ENCODE measurements at regions not wholly inside any gene's neighbourhood (a gene's known extent, or its start where the extent isn't known, plus 50 kb on each side); places are given as distances from the start of the nearest gene placed in this dataset.

DNA sequence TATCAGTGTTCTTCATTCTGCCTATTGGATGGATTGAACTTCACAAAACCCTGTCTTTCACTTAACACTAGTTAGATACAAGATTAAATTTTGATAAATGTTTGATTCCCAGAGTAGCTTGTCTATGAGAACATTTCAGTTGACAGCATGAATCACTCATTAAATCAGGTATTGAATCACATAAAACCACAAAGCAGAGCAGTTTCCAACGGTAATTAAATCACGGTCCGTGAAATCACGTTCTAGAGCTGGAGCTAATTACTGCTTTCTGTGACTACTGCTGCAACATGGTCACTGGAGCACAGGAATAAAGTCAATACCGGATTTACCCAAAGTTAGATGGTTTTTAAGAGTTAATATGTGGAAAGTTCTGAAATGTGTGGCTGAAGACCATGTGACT, 257.8 kb upstream of the PCDH15 start:
- ATAC-seq: no peak
- peak; percentile 9; the same call in 1 of the 2 replicates for TF ChIP-seq ZC3H10 (CRISPR knock-in tag; IDR thresholded peaks at IDR 0.05)
- 0 out of 2 replicates have a peak, but pooled peaks have one; percentile 53 for TF ChIP-seq ISL1 (CRISPR knock-in tag; IDR thresholded peaks at IDR 0.05)
- TF ChIP-seq ESRRG (CRISPR knock-in tag; IDR thresholded peaks at IDR 0.05): no peak

DNA sequence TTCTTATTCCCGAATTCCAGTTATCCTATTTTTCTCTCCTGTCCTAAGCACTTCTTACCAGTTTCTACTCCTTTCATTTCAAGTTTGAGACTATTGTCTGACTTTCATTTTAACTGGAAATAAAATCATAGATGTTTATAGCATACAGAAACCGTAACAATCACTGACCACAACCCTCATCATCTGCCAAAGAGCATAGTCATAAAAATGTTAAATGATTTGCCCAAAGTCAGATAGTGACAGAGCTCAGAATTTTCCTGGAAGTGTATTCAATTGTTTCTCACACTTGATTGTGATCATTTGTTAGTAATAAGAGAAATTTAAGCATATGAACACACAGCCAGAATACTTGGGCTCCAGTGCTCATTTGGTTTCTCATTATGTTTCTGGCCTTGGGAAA, 250.5 kb upstream of the PCDH15 start:
- no peak for ATAC-seq
- TF ChIP-seq ZFP30 (CRISPR knock-in tag; IDR thresholded peaks at IDR 0.05): no peak
- TF ChIP-seq, protein P1, sequence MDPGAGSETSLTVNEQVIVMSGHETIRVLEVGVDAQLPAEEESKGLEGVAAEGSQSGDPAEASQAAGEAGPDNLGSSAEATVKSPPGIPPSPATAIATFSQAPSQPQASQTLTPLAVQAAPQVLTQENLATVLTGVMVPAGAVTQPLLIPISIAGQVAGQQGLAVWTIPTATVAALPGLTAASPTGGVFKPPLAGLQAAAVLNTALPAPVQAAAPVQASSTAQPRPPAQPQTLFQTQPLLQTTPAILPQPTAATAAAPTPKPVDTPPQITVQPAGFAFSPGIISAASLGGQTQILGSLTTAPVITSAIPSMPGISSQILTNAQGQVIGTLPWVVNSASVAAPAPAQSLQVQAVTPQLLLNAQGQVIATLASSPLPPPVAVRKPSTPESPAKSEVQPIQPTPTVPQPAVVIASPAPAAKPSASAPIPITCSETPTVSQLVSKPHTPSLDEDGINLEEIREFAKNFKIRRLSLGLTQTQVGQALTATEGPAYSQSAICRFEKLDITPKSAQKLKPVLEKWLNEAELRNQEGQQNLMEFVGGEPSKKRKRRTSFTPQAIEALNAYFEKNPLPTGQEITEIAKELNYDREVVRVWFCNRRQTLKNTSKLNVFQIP (CRISPR knock-in tag; IDR thresholded peaks at IDR 0.05; ENCODE audit: borderline replicate concordance, low read depth): no peak
- no peak for TF ChIP-seq RARB (CRISPR knock-in tag; IDR thresholded peaks at IDR 0.05)
- TF ChIP-seq TCF4 (CRISPR knock-in tag; IDR thresholded peaks at IDR 0.05; ENCODE audit: borderline replicate concordance): no peak
- TF ChIP-seq ESRRG (CRISPR knock-in tag; IDR thresholded peaks at IDR 0.05): no peak
- TF ChIP-seq, protein P2, sequence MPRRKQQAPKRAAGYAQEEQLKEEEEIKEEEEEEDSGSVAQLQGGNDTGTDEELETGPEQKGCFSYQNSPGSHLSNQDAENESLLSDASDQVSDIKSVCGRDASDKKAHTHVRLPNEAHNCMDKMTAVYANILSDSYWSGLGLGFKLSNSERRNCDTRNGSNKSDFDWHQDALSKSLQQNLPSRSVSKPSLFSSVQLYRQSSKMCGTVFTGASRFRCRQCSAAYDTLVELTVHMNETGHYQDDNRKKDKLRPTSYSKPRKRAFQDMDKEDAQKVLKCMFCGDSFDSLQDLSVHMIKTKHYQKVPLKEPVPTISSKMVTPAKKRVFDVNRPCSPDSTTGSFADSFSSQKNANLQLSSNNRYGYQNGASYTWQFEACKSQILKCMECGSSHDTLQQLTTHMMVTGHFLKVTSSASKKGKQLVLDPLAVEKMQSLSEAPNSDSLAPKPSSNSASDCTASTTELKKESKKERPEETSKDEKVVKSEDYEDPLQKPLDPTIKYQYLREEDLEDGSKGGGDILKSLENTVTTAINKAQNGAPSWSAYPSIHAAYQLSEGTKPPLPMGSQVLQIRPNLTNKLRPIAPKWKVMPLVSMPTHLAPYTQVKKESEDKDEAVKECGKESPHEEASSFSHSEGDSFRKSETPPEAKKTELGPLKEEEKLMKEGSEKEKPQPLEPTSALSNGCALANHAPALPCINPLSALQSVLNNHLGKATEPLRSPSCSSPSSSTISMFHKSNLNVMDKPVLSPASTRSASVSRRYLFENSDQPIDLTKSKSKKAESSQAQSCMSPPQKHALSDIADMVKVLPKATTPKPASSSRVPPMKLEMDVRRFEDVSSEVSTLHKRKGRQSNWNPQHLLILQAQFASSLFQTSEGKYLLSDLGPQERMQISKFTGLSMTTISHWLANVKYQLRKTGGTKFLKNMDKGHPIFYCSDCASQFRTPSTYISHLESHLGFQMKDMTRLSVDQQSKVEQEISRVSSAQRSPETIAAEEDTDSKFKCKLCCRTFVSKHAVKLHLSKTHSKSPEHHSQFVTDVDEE (CRISPR knock-in tag; IDR thresholded peaks at IDR 0.05): no peak
- no peak for TF ChIP-seq ZFP3 (CRISPR knock-in tag; IDR thresholded peaks at IDR 0.05)
- TF ChIP-seq, protein P3, sequence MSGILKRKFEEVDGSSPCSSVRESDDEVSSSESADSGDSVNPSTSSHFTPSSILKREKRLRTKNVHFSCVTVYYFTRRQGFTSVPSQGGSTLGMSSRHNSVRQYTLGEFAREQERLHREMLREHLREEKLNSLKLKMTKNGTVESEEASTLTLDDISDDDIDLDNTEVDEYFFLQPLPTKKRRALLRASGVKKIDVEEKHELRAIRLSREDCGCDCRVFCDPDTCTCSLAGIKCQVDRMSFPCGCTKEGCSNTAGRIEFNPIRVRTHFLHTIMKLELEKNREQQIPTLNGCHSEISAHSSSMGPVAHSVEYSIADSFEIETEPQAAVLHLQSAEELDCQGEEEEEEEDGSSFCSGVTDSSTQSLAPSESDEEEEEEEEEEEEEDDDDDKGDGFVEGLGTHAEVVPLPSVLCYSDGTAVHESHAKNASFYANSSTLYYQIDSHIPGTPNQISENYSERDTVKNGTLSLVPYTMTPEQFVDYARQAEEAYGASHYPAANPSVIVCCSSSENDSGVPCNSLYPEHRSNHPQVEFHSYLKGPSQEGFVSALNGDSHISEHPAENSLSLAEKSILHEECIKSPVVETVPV (CRISPR knock-in tag; IDR thresholded peaks at IDR 0.05): no peak
- TF ChIP-seq, protein P4, sequence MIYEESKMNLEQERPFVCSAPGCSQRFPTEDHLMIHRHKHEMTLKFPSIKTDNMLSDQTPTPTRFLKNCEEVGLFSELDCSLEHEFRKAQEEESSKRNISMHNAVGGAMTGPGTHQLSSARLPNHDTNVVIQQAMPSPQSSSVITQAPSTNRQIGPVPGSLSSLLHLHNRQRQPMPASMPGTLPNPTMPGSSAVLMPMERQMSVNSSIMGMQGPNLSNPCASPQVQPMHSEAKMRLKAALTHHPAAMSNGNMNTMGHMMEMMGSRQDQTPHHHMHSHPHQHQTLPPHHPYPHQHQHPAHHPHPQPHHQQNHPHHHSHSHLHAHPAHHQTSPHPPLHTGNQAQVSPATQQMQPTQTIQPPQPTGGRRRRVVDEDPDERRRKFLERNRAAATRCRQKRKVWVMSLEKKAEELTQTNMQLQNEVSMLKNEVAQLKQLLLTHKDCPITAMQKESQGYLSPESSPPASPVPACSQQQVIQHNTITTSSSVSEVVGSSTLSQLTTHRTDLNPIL (CRISPR knock-in tag; IDR thresholded peaks at IDR 0.05; ENCODE audit: low read depth): no peak
- TF ChIP-seq ZNF8 (CRISPR knock-in tag; IDR thresholded peaks at IDR 0.05): no peak
- TF ChIP-seq TOX (CRISPR knock-in tag; IDR thresholded peaks at IDR 0.05; ENCODE audit: borderline replicate concordance): no peak
- no peak for TF ChIP-seq OSR1 (CRISPR knock-in tag; IDR thresholded peaks at IDR 0.05)

DNA sequence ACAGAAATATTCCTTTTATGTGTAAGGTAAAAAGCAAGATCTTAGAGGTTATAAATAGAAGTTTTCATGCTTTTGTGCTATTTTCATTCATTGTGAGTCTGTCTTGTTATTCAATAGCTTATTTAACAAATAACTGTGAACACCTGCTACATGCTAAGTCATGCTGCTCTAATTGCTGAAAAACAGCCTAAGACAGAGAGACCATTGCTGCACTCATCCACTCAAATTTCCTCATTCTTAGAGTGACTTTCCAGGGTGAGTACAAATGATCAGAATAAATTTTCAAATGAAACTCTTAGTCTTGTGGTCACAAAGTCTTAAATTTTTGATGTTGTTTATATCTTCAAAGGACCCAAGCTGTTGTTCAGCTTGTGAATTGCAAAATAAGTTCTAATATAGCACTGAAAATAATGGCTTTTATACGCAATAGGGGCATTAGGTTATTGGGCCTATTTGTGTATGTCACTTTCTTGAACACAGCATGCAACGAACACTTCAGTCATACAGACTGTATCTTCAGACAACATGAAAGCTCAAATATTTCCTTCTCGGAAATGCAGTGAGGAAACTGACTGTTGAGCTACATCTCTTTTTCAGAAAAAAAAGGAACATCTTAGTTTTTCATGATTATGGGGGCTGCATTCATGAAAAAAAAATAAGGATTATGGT, 247.9 kb upstream of the PCDH15 start:
- no peak for ATAC-seq
- TF ChIP-seq ZNF70 (CRISPR knock-in tag; IDR thresholded peaks at IDR 0.05) (no peak), PPARA (CRISPR knock-in tag; IDR thresholded peaks at IDR 0.05; ENCODE audit: borderline replicate concordance) (no peak), RARB (CRISPR knock-in tag; IDR thresholded peaks at IDR 0.05) (no peak), BACH2 (CRISPR knock-in tag; IDR thresholded peaks at IDR 0.05; ENCODE audit: borderline replicate concordance) (no peak), ISL1 (CRISPR knock-in tag; IDR thresholded peaks at IDR 0.05) (no peak), OSR1 (CRISPR knock-in tag; IDR thresholded peaks at IDR 0.05) (no peak), ESRRG (CRISPR knock-in tag; IDR thresholded peaks at IDR 0.05) (no peak), CSDC2 (CRISPR knock-in tag; IDR thresholded peaks at IDR 0.05) (no peak)
- TF ChIP-seq, protein P2 (CRISPR knock-in tag; IDR thresholded peaks at IDR 0.05): no peak
- TF ChIP-seq, protein P4 (CRISPR knock-in tag; IDR thresholded peaks at IDR 0.05; ENCODE audit: low read depth): no peak
